HepG2 (cell line): ENCODE measurements at regions not wholly inside any gene's neighbourhood (a gene's known extent, or its start where the extent isn't known, plus 50 kb on each side); places are given as distances from the start of the nearest gene placed in this dataset.

Experiments
- ATAC-seq: fragments of 200-7000 bp; cut with Tn5 transposase; 3 replicates; pipeline ENCODE4 v1.9.1; 2020; ENCODE audit warnings: mild to moderate bottlenecking, moderate library complexity
- BruUV-seq: library from RNA; stranded (reverse); fragments of 400-500 nt; replicated peaks from 2 replicates; lab custom pipeline; 2021; lab: Mats Ljungman, UMichigan
- CTCF ChIA-PET: fragments of 300-600 bp; formaldehyde crosslinking; extraction: SDS; loops from one replicate; lab custom pipeline; 2021; ENCODE audit warnings: low total read pairs, inconsistent platforms, low intra/inter-chr PET ratio; lab: Yijun Ruan, JAX
- POLR2A ChIA-PET: fragments of 350-600 bp; sonication (Branson Sonifier 250); formaldehyde crosslinking; loops from one replicate; lab custom pipeline; 2020; ENCODE audit warnings: antibody characterized with exemption, inconsistent platforms; lab: Yijun Ruan, JAX
- DNase-seq: peaks from one replicate; pipeline ENCODE4 v3.0.0-alpha.2; 2015; ENCODE audit warnings: low spot score
- FAIRE-seq: peaks from 3 replicates; lab custom pipeline; 2011; peaks lifted over from hg19 to GRCh38; lab: Jason Lieb, UNC
- H2AFZ ChIP-seq: one replicate; pipeline ENCODE4 v1.6.1; 2011; ENCODE audit warnings: low read length, inconsistent platforms
- H3K27ac ChIP-seq: fragments of 300-600 bp; 3 replicates; pipeline ENCODE4 v1.8.0; 2011; ENCODE audit warnings: mixed run types, mild to moderate bottlenecking, mixed read lengths, low read length, inconsistent platforms; ENCODE audit not compliant: insufficient read depth; ENCODE audit errors: extremely low read length
- H3K27me3 ChIP-seq, 2 experiments: fragments of 200-600 bp in 1 of 2; 2 replicates in 1 of 2; 3 replicates in 1 of 2; pipeline versions ENCODE4 v1.6.0 to v1.8.0; 2011; ENCODE audit warnings: low read length in 2 of 2, mild to moderate bottlenecking in 2 of 2, moderate library complexity in 2 of 2, inconsistent platforms in 1 of 2; ENCODE audit not compliant: insufficient read depth in 2 of 2, control insufficient read depth in 1 of 2
- H3K36me3 ChIP-seq, 2 experiments: fragments of 200-600 bp in 1 of 2; replicated peaks in 1 of 2; 2 replicates in 1 of 2; 3 replicates in 1 of 2; pipeline versions ENCODE4 v1.5.1 to v1.8.0; 2011; ENCODE audit warnings: low read length in 2 of 2, inconsistent platforms in 1 of 2; ENCODE audit not compliant: insufficient read depth in 2 of 2, control insufficient read depth in 1 of 2
- H3K4me1 ChIP-seq: 2 replicates; pipeline ENCODE4 v1.5.1; 2012; ENCODE audit warnings: low read length, inconsistent platforms; ENCODE audit not compliant: insufficient read depth
- H3K4me2 ChIP-seq: 2 replicates; pipeline ENCODE4 v1.6.0; 2011; ENCODE audit warnings: low read depth, low read length, inconsistent platforms
- H3K4me3 ChIP-seq, 3 experiments: fragments of 200-600 bp in 1 of 3; sonication (generic), shearing (Covaris generic) in 1 of 3; replicated peaks in 1 of 3; 2 replicates each; pipeline ENCODE4 v1.5.1; 2011 to 2016; ENCODE audit warnings: low read length in 3 of 3, inconsistent platforms in 2 of 3, low read depth in 2 of 3, mild to moderate bottlenecking in 2 of 3, control low read depth in 1 of 3, mixed read lengths in 1 of 3; ENCODE audit not compliant: insufficient read depth in 1 of 3
- H3K79me2 ChIP-seq: one replicate; pipeline ENCODE4 v1.6.1; 2011; ENCODE audit warnings: low read length, inconsistent platforms; ENCODE audit not compliant: insufficient read depth
- H3K9ac ChIP-seq: 2 replicates; pipeline ENCODE4 v1.6.0; 2011; ENCODE audit warnings: mild to moderate bottlenecking, low read depth, low read length, inconsistent platforms; ENCODE audit not compliant: insufficient read depth
- H3K9me3 ChIP-seq: 2 replicates; pipeline ENCODE4 v1.5.1; 2012; ENCODE audit warnings: mild to moderate bottlenecking, low read length
- H4K20me1 ChIP-seq: 2 replicates; pipeline ENCODE4 v1.6.0; 2011; ENCODE audit warnings: inconsistent platforms, mild to moderate bottlenecking, low read length, moderate library complexity; ENCODE audit not compliant: insufficient read depth
- ATF7-NPFF ChIP-seq: sonication (generic); formaldehyde crosslinking; IDR thresholded peaks from 2 replicates; pipeline ENCODE4 v1.8.1; 2023; ENCODE audit warnings: mild to moderate bottlenecking, low read depth, missing genetic modification reagents, moderate library complexity
- HIVEP1 ChIP-seq: sonication (generic); formaldehyde crosslinking; IDR thresholded peaks from 2 replicates; pipeline ENCODE4 v1.4.0; 2020; ENCODE audit warnings: mild to moderate bottlenecking, missing genetic modification reagents
- KLF16 ChIP-seq, 2 experiments: sonication (generic) in 1 of 2; formaldehyde crosslinking in 1 of 2; IDR thresholded peaks; 2 replicates each; pipeline versions ENCODE4 v1.6.1 to v1.8.0; 2016 to 2023; ENCODE audit warnings: missing genetic modification reagents in 2 of 2, missing compliant biosample characterization in 1 of 2
- NFYC ChIP-seq: IDR thresholded peaks from 2 replicates; pipeline ENCODE4 v1.6.1; 2016; ENCODE audit warnings: missing genetic modification reagents, missing compliant biosample characterization
- ZNF562 ChIP-seq: sonication (generic); formaldehyde crosslinking; IDR thresholded peaks from 2 replicates; pipeline ENCODE4 v1.8.0; 2022; ENCODE audit warnings: missing genetic modification reagents, borderline replicate concordance
- WGBS: methylation state at CpG from one replicate; pipeline ENCODE4 v1.1.6; 2017; ENCODE audit warnings: low lambda C conversion rate; 5-methylcytosine and 5-hydroxymethylcytosine counted together
- in situ Hi-C: cut with HindIII; loops from 2 replicates; pipeline ENCODE4 v1.10.0; 2017; ENCODE audit warnings: low pct_unique_long_range_greater_than_20kb; ENCODE audit not compliant: extremely low pct_ligation_motif_present
- intact Hi-C: fragments of 100-400 bp; cut with micrococcal nuclease; formaldehyde crosslinking; loops from one replicate; pipeline ENCODE4 v1.10.0; 2022; ENCODE audit not compliant: unreplicated experiment
- TF ChIP-seq, protein P1 (sequence below): IDR thresholded peaks from 2 replicates; pipeline ENCODE4 v1.6.1; 2018; ENCODE audit warnings: missing genetic modification reagents
- TF ChIP-seq, protein P2 (sequence below): sonication (generic); formaldehyde crosslinking; conservative IDR thresholded peaks from 2 replicates; pipeline ENCODE4 v1.8.1; 2023; ENCODE audit warnings: missing genetic modification reagents

DNA sequence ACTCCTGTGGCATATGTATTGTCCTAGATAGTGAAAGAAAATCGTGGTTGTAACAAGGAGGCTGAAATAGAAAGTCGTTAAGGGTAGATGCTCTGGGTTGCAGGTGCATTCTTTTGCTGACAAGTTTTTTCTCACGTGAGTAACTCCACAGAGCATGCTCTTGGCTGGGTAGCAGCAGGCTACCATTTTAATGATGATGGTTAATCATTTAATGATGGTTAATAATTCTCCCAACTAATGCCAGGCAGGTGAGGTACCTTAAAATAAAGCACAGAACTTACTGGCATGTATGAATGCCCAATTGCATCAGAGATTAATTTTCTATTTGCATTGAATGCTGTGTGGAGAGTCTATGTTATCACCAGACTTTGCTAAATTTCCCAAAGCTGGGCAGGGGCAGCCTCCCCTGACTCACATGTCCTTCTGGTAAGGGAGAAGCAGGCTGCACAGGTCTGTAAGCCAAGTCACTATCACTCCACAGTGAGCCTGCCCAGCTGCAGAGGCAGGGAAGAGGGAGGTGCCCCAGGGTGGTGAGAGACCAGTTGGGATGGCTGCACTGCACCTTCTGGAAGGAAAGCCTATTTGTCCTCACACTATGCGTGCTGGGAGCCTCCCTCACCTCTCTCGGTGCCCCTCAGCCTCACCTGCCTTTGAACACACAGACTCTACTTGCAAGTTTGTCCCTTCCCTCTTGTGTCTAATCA lies 287.0 kb upstream of the IGFBP3 start:
- H3K9me3 ChIP-seq = no peaks in the 10 kb centered on the region
- no peak overlapping the region for H3K4me2 ChIP-seq
- no peak overlapping the region for H3K9ac ChIP-seq
- DNase-seq (no peak), FAIRE-seq (no peak), ATAC-seq (no peak)
- H3K4me1 ChIP-seq = no peaks in the 10 kb centered on the region
- peaks cover 0 to 31% of the 10 kb centered on the region in 2 experiments; a peak in 1 of 5 replicates for H3K27me3 ChIP-seq
- no peaks in the 10 kb centered on the region for H3K79me2 ChIP-seq
- TF ChIP-seq NFYC (CRISPR knock-in tag) = no peak
- no peak for TF ChIP-seq ZNF562 (CRISPR knock-in tag)
- no peak for TF ChIP-seq HIVEP1 (CRISPR knock-in tag)
- TF ChIP-seq, protein P1, sequence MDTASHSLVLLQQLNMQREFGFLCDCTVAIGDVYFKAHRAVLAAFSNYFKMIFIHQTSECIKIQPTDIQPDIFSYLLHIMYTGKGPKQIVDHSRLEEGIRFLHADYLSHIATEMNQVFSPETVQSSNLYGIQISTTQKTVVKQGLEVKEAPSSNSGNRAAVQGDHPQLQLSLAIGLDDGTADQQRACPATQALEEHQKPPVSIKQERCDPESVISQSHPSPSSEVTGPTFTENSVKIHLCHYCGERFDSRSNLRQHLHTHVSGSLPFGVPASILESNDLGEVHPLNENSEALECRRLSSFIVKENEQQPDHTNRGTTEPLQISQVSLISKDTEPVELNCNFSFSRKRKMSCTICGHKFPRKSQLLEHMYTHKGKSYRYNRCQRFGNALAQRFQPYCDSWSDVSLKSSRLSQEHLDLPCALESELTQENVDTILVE = no peak
- in situ Hi-C loops = no loop called here
- intact Hi-C loops = no loop called here
- ChIA-PET CTCF (no interaction called here), POLR2A (no interaction called here)
- no peak overlapping the region for H3K4me3 ChIP-seq
- no peak overlapping the region for H2AFZ ChIP-seq
- H4K20me1 ChIP-seq = no peaks in the 10 kb centered on the region
- H3K27ac ChIP-seq = no peak overlapping the region
- WGBS = 11% methylated on average over 5 of the region's 5 CpGs
- H3K36me3 ChIP-seq = no peaks in the 10 kb centered on the region
- no TSS peak for BruUV-seq

DNA sequence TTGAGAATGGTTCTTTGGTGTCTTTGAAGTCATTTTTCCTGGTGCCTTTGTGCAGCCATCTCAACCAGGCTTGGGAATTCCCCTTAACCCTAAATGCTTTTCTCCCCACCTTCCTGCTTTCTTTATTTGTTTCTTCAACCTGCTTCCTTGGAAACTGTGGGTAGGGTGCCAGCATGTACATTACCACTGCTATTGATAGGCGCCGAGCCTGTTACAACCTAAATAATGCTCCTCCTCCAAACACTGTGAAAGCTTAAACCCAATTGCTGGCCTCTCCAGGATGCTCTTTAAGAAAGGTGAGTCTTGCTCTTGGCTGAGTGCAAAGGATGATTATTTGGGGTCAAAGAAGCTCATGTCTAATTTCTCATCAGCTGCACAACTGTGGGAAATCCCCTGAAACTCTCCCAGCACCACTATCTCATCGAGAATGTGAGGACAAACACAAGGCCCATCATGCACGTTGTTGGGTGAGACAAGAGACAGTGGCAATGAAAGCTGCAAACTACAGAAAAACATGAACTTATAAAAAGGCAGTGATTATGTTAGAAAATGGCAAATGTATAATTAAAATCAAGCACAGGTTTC lies 285.5 kb upstream of the IGFBP3 start:
- in situ Hi-C loops (no loop called here), intact Hi-C loops (no loop called here)
- FAIRE-seq (no peak), DNase-seq (no peak), ATAC-seq (no peak)
- Histone ChIP-seq H3K79me2 (no peaks in the 10 kb centered on the region), H3K9me3 (no peaks in the 10 kb centered on the region), H3K4me2 (no peak overlapping the region), H3K4me3 (no peak overlapping the region), H3K9ac (no peak overlapping the region), H3K27ac (no peak overlapping the region), H3K36me3 (no peaks in the 10 kb centered on the region), H3K27me3 (peaks cover 0 to 23% of the 10 kb centered on the region in 2 experiments; a peak in 1 of 5 replicates), H3K4me1 (no peaks in the 10 kb centered on the region), H2AFZ (no peak overlapping the region), H4K20me1 (no peaks in the 10 kb centered on the region)
- 48% methylated on average over 4 of the region's 4 CpGs for WGBS
- no TSS peak for BruUV-seq
- POLR2A ChIA-PET = no interaction called here
- CTCF ChIA-PET = no interaction called here
- TF ChIP-seq ATF7-NPFF (CRISPR knock-in tag) (no peak), KLF16 (CRISPR knock-in tag; IDR thresholded peaks at IDR 0.05) (no peak)
- TF ChIP-seq, protein P2, sequence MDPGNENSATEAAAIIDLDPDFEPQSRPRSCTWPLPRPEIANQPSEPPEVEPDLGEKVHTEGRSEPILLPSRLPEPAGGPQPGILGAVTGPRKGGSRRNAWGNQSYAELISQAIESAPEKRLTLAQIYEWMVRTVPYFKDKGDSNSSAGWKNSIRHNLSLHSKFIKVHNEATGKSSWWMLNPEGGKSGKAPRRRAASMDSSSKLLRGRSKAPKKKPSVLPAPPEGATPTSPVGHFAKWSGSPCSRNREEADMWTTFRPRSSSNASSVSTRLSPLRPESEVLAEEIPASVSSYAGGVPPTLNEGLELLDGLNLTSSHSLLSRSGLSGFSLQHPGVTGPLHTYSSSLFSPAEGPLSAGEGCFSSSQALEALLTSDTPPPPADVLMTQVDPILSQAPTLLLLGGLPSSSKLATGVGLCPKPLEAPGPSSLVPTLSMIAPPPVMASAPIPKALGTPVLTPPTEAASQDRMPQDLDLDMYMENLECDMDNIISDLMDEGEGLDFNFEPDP = no peak
